HepG2 (cell line): ENCODE measurements at regions not wholly inside any gene's neighbourhood (a gene's known extent, or its start where the extent isn't known, plus 50 kb on each side); places are given as distances from the start of the nearest gene placed in this dataset.

ENCODE experiments used
- ARID4A ChIP-seq: sonication (generic); formaldehyde crosslinking; IDR thresholded peaks from 2 replicates; pipeline ENCODE4 v1.5.0; 2020; ENCODE audit warnings: mild to moderate bottlenecking, missing genetic modification reagents, borderline replicate concordance
- JUN ChIP-seq: sonication (generic); formaldehyde crosslinking; IDR thresholded peaks from 2 replicates; pipeline ENCODE4 v1.4.0; 2020; ENCODE audit warnings: mild to moderate bottlenecking, missing genetic modification reagents
- JUND ChIP-seq: sonication (generic); formaldehyde crosslinking; IDR thresholded peaks from 2 replicates; pipeline ENCODE4 v1.8.0; 2022; ENCODE audit warnings: mild to moderate bottlenecking, missing genetic modification reagents
- MIER3 ChIP-seq: IDR thresholded peaks from 2 replicates; pipeline ENCODE4 v1.6.1; 2016; ENCODE audit warnings: missing compliant biosample characterization, borderline replicate concordance
- TERF1 ChIP-seq: sonication (generic); formaldehyde crosslinking; IDR thresholded peaks from 2 replicates; pipeline ENCODE4 v1.8.0; 2022; ENCODE audit warnings: mild to moderate bottlenecking, missing genetic modification reagents, moderate library complexity
- WIZ ChIP-seq: sonication (generic); formaldehyde crosslinking; IDR thresholded peaks from 2 replicates; pipeline ENCODE4 v1.5.1; 2020; ENCODE audit warnings: mild to moderate bottlenecking, missing genetic modification reagents
- TF ChIP-seq, protein P1 (sequence below): sonication (generic); formaldehyde crosslinking; IDR thresholded peaks from 2 replicates; pipeline ENCODE4 v1.8.1; 2023; ENCODE audit warnings: missing genetic modification reagents, inconsistent platforms, borderline replicate concordance
- TF ChIP-seq, protein P2 (sequence below): sonication (generic); formaldehyde crosslinking; IDR thresholded peaks from 2 replicates; pipeline ENCODE4 v1.8.0; 2022; ENCODE audit warnings: missing genetic modification reagents, mild to moderate bottlenecking, borderline replicate concordance

GRCh38 chr16:87127766-87128147 lies 189.4 kb downstream of the C16orf95 start:
- no peak for TF ChIP-seq JUND
- TF ChIP-seq ARID4A (CRISPR knock-in tag) = no peak
- TF ChIP-seq TERF1 (CRISPR knock-in tag) = no peak
- no peak for TF ChIP-seq WIZ (CRISPR knock-in tag)
- TF ChIP-seq, protein P1, sequence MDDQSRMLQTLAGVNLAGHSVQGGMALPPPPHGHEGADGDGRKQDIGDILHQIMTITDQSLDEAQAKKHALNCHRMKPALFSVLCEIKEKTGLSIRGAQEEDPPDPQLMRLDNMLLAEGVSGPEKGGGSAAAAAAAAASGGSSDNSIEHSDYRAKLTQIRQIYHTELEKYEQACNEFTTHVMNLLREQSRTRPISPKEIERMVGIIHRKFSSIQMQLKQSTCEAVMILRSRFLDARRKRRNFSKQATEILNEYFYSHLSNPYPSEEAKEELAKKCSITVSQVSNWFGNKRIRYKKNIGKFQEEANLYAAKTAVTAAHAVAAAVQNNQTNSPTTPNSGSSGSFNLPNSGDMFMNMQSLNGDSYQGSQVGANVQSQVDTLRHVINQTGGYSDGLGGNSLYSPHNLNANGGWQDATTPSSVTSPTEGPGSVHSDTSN (CRISPR knock-in tag) = no peak
- no peak for TF ChIP-seq JUN (CRISPR knock-in tag)
- TF ChIP-seq, protein P2, sequence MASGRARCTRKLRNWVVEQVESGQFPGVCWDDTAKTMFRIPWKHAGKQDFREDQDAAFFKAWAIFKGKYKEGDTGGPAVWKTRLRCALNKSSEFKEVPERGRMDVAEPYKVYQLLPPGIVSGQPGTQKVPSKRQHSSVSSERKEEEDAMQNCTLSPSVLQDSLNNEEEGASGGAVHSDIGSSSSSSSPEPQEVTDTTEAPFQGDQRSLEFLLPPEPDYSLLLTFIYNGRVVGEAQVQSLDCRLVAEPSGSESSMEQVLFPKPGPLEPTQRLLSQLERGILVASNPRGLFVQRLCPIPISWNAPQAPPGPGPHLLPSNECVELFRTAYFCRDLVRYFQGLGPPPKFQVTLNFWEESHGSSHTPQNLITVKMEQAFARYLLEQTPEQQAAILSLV (CRISPR knock-in tag) = no peak
- no peak for TF ChIP-seq MIER3 (CRISPR knock-in tag)
